ENCODE measurements at regions not wholly inside any gene's neighbourhood (a gene's known extent, or its start where the extent isn't known, plus 50 kb on each side); places are given as distances from the start of the nearest gene placed in this dataset.

- DNase-seq, result no peak
Measured at GRCh38 chr20:22305381-22305780, 279.0 kb downstream of the FOXA2 start.

DNA sequence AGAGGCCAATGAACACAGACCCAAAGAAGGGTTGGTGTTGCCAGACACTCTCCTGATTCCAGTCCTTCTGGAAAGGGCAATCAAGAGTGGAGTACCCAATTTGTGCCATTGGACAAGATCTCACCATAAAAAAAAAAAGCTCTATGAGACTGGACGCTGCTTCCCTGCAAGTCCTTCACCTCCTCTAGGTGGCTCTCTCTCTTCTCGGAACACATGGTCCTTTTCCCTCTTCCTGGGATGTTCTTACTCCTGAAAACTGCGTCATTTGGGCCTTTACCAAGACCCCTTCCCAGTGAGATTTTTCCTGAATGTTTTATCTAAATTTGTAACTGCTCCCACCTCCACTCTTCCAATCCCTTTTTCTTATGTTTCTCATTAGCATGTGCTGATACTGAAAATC lies 280.8 kb downstream of the FOXA2 start:
- DNase-seq, result no peak

DNA sequence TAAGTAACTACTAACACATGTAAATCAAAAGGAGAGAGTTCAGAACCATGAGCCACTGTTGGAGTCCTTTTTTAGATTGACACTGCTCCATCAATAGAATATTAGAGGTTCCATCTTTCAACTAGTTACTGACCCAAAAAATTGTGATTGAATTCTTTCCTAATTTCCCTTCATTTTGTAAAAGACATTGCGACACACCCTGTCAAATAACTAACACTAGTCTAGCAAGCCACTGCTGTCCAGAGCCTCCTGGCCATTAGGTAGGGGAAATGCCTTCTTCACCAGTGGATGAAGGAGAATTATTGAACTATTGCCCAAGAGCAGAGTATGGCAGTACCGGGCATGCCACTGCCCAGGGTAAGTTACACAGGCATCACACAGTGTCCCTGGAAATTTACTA lies 282.3 kb downstream of the FOXA2 start:
- no peak for DNase-seq

DNA sequence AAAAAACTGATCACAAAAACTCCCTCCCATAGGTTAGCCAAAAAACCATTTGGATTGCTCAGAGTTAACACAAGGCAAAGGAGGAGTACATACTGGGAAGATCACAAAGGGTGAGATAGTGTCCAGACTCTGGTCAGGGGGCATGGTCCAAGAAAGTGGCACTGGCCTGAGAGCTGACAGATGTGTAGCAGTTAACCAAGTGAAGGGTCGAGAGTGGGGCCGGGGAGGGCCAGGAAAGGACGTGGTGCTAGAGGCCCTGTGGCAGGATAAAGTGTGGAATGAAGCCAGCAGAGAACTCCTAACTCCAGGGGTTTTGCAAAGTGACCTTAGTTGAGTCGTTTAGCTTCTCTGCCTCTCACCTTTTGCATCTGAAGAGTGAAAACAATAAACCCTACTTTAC lies 290.5 kb downstream of the FOXA2 start:
- no peak for DNase-seq

- DNase-seq, result no peak
Measured at GRCh38 chr20:22289442-22289841, 294.9 kb downstream of the FOXA2 start.

DNA sequence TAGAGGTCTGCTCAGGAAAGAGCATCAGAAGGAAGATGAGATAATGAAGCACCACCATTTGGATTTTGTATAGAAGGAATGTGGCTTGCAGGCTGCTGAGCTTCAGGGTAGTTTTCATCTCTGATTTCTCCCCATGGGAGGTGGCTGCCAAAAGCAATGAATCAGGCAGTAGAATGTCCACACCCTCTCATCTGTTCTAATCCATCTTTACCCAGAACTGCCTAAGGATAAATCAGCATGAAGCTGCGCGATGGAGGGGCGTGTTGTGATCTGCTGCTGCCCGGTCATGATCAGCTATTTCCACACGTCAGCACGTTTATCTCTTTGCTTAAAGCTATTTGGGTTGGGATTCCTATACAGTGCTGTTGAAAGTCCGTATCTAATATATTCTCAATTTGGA lies 295.4 kb downstream of the FOXA2 start:
- no peak for DNase-seq

GRCh38 chr20:22288156-22288555 lies 296.2 kb downstream of the FOXA2 start:
- DNase-seq, result no peak

GRCh38 chr20:22285555-22285954 lies 298.8 kb downstream of the FOXA2 start:
- DNase-seq, result no peak

GRCh38 chr20:22282696-22283095 lies 301.7 kb downstream of the FOXA2 start:
- DNase-seq, result no peak

- DNase-seq, result no peak
Measured at GRCh38 chr20:22274330-22274729, 310.0 kb downstream of the FOXA2 start.

DNA sequence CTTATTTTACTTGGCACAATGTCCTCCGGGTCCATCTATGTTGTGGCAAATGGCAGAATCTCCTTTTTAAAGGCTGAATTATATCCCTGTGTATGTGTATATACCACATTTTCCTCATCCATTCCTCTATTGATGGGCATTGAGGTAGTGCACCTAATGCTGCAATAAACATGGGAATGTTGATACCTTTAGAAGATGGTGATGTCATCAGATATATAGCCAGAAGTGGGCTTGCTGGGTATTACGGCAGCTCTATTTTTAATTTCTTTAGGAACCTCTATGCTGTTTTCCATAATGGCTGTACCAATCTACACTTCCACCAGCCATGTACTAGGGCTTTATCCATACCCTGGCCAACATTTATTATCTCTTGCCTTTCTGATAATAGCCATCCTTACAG lies 315.7 kb downstream of the FOXA2 start:
- DNase-seq, result no peak

- no peak for DNase-seq
Measured at GRCh38 chr20:22264917-22265316, 319.5 kb downstream of the FOXA2 start.

- DNase-seq, result no peak
Measured at GRCh38 chr20:22260506-22260905, 323.9 kb downstream of the FOXA2 start.

GRCh38 chr20:22257912-22258311 lies 326.5 kb downstream of the FOXA2 start:
- DNase-seq, result no peak

DNA sequence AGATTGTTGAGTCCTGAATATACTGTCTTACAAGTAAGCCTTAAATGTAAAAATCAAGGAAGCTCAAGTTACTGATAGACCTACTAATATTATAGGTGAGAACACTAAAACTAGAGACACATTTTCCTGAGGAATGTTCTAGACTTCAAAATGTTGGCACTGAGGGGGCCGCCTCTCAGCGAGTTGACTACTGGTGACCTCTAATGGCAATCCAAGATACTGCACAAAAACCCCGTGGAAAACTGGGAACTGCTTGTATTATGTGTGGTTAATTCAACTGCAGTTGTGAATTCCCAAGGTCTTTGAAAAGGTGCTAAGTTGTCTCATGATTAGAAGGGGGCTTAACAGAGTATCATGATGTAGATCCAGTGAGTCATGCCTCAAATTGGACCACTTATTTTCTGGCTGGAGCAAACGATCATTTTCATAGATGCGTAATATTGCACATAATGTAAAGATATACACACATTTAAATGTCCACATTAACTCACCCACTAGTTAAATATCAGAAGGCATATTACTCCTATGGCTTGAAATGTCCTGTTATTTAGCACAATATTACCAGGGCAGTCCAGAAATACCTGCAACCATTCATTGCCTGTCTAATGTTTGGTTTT lies 336.2 kb downstream of the FOXA2 start:
- no peak for DNase-seq

GRCh38 chr20:22245139-22245538 lies 339.2 kb downstream of the FOXA2 start:
- DNase-seq, result no peak

DNA sequence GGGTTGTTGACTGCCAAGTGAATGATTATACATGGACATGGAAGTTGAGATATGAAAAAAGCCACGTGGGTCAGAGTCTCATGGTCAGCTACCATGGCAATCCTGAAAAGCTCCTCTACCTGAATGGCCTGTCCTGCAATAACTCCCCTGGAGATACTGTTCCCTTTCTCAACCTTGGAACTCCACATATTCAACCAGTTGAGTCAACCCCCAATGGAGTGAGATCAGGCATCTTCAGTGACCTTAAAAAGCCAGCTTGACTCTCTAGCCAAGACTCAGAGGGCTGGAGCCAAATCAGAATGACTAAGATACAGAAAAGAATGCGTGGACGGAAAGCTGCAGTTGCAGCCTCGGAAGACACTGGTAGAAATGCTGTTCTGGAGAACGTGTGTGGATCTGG lies 341.3 kb downstream of the FOXA2 start:
- DNase-seq, result no peak

DNA sequence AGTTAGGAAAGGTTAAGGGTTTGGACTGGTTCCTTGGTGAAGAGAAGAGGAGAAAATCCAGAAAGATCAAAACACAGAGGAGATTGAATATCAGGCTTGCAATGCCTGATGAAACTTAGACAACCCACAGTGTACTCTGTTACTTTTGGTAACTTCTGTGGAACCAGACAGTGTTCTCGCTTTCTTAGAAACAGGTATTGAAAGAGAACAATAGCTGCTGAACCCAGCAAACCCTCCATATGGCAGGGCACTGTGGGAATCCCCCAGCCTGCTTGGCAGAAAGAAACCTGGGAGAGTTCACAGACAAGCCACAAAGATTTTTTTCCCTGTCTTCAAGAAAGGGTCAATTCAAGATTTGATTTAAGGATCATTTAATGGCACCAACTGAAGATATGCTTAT lies 342.8 kb downstream of the FOXA2 start:
- no peak for DNase-seq

DNA sequence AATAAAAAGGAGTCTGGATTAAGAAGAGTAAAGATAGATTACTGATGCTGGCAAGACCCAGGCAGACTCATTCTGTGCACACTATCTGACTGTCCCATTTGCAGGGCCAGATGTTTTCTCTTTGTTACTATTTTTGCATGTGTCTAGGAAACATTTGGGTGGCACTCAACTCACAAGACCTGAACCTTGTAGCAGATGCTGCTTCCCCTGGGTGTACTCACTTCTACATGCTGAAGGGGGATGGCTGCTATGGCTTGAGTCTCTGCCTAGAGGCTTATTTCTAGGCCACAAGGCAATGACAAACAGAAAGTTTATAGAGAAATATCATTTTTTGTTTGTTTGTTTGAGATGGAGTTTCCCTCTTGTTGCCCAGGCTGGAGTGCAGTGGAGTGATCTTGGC lies 351.4 kb downstream of the FOXA2 start:
- no peak for DNase-seq

GRCh38 chr20:22232473-22232872 lies 351.9 kb downstream of the FOXA2 start:
- no peak for DNase-seq

- no peak for DNase-seq
Measured at GRCh38 chr20:22226849-22227700, 357.3 kb downstream of the FOXA2 start.

- no peak for DNase-seq
Measured at GRCh38 chr20:22223236-22223635, 361.1 kb downstream of the FOXA2 start.

- DNase-seq, result no peak
Measured at GRCh38 chr20:22217712-22218352, 366.5 kb downstream of the FOXA2 start.

- DNase-seq, result no peak
Measured at GRCh38 chr20:22216984-22217383, 367.4 kb downstream of the FOXA2 start.
